Kidney epithelial cell (primary cell): ENCODE measurements at regions not wholly inside any gene's neighbourhood (a gene's known extent, or its start where the extent isn't known, plus 50 kb on each side); places are given as distances from the start of the nearest gene placed in this dataset.

ENCODE experiments used
- DNase-seq: peaks from one replicate; pipeline ENCODE4 v3.0.0-alpha.2; 2010; ENCODE audit warnings: low read depth
- H3K27me3 ChIP-seq: 2 replicates; pipeline ENCODE4 v1.6.0; 2011; ENCODE audit warnings: low read length; ENCODE audit not compliant: control insufficient read depth, insufficient read depth
- H3K36me3 ChIP-seq: 2 replicates; pipeline ENCODE4 v1.5.1; 2011; ENCODE audit warnings: low read length; ENCODE audit not compliant: control insufficient read depth, insufficient read depth
- H3K4me3 ChIP-seq: 2 replicates; pipeline ENCODE4 v1.5.1; 2011; ENCODE audit warnings: low read depth, mild to moderate bottlenecking, control low read depth, low read length
- CTCF ChIP-seq: IDR thresholded peaks from 2 replicates; pipeline ENCODE4 v1.5.1; 2011; ENCODE audit warnings: mild to moderate bottlenecking, moderate library complexity, low read length, control low read depth, inconsistent platforms; ENCODE audit not compliant: insufficient read depth, poor library complexity, severe bottlenecking

- Histone ChIP-seq H3K27me3 (no peaks in the 10 kb centered on the region), H3K36me3 (no peaks in the 10 kb centered on the region), H3K4me3 (no peak overlapping the region)
- no peak for TF ChIP-seq CTCF
- no peak for DNase-seq
Observed at GRCh38 chr9:87309236-87309635, 188.4 kb upstream of the DAPK1 start.

GRCh38 chr9:87310827-87311523 is 186.7 kb upstream of the DAPK1 start:
- no peaks in the 10 kb centered on the region for H3K27me3 ChIP-seq
- TF ChIP-seq CTCF = no peak

GRCh38 chr9:87319656-87320055 is 178.0 kb upstream of the DAPK1 start:
- no peak for DNase-seq
- no peak for TF ChIP-seq CTCF

More at GRCh38 chr9:87310827-87311523, 186.7 kb upstream of the DAPK1 start:
- no peak for DNase-seq
- Histone ChIP-seq H3K4me3 (no peak overlapping the region), H3K36me3 (no peaks in the 10 kb centered on the region)

GRCh38 chr9:87320146-87320884 is 177.4 kb upstream of the DAPK1 start:
- Histone ChIP-seq H3K4me3 (no peak overlapping the region), H3K36me3 (no peaks in the 10 kb centered on the region), H3K27me3 (no peaks in the 10 kb centered on the region)
- no peak for TF ChIP-seq CTCF
- DNase-seq = no peak

More at GRCh38 chr9:87319656-87320055, 178.0 kb upstream of the DAPK1 start:
- no peaks in the 10 kb centered on the region for H3K27me3 ChIP-seq
- H3K36me3 ChIP-seq = no peaks in the 10 kb centered on the region
- no peak overlapping the region for H3K4me3 ChIP-seq

- DNase-seq = no peak
- H3K4me3 ChIP-seq = no peak overlapping the region
- TF ChIP-seq CTCF = no peak
- no peaks in the 10 kb centered on the region for H3K27me3 ChIP-seq
- no peaks in the 10 kb centered on the region for H3K36me3 ChIP-seq
Observed at GRCh38 chr9:87322840-87323635, 174.6 kb upstream of the DAPK1 start.
